GM19239 (cell line): ENCODE measurements at regions not wholly inside any gene's neighbourhood (a gene's known extent, or its start where the extent isn't known, plus 50 kb on each side); places are given as distances from the start of the nearest gene placed in this dataset.
A peak's percentile ranks its signal among the peaks of the same experiment; 100 is the strongest.
"Not testable (repeated sequence)": the region's sequence is repeated elsewhere in the genome, so short reads cannot be mapped to it uniquely, and the experiment has no call there.

Source experiments
- DNase-seq: peaks from one replicate; pipeline ENCODE4 v3.0.0; 2011; ENCODE audit warnings: low spot score; ENCODE audit not compliant: insufficient read length
- FAIRE-seq: peaks from 2 replicates; lab custom pipeline; 2011; peaks lifted over from hg19 to GRCh38; lab: Jason Lieb, UNC

DNA sequence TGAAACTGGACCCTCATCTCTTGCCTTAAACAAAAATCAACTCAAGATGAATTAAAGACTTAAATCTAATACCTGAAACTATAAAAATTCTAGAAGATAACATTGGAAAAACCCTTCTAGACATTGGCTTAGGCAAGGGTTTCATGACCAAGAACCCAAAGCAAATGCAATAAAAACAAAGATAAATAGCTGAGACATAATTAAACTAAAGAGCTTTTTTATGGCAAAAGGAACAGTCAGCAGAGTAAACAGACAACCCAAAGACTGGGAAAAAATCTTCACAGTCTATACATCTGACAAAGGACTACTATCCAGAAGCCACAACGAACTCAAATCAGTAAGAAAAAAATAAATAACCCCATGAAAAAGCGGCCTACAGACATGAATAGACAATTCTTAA is 446.9 kb upstream of the TRPC7 start:
- not testable (repeated sequence) for DNase-seq, FAIRE-seq

DNA sequence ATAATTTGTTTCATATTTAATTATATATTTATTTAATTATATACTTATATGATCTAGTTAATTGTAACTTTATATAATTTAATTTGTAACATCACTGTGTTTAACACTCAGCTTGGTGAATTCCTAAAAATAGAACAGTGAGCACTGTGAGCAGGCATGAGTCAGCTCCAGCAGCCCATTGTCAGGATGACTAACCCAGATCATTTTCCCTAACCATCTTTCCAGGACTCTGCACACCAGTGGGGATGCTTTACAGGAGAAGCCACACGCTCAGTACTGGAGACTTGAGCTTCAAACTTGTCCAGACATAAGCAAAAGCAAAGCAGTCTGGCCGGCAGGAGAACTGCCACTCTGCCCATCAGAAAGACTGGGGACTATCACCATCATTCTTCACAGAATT is 446.2 kb upstream of the TRPC7 start:
- DNase-seq (no peak), FAIRE-seq (no peak)

DNA sequence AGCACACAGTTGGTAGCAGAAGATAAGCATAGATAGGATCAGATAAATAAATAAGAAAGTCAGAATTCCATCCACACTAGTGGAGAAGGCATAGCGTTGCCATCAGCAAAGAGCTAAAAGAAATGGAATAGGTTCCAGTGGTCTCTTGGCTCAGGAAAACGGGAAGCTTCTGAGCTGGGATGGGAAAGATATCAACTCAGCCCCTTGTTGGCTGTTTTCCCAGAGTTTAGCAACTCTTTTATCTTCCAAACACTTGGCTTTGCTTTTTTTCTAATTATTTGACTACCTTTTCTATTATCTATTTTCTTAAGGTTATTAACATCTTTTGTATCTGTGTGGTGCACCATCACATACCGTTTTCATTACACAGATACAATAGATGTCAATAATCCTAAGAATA is 445.7 kb upstream of the TRPC7 start:
- FAIRE-seq (no peak), DNase-seq (no peak)

DNA sequence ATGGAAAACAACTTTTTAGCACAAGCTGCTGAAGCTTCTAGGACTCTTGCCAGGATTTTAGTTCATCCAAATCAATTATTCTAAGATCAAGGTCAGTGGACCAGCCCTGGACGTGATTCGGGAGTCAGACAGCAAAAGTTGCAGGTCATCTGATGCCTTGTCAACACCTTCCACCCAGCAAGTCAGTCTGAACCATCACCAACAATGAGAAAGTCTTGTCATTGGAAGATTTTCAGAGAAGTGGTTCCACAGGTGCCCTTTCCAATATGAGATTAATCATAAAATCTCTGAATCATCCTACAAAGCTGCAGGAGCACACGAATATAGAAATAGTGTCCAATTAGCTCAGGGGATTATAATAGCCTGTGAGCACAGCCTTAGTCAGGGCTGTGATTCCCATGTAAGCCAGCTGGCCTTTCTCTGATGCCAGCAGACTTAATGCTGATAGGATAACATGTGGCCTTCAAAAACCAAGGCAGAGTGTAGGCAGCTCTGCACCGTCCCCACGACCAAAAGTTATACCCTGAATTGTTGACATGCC is 445.0 kb upstream of the TRPC7 start:
- FAIRE-seq (no peak), DNase-seq (no peak)

DNA sequence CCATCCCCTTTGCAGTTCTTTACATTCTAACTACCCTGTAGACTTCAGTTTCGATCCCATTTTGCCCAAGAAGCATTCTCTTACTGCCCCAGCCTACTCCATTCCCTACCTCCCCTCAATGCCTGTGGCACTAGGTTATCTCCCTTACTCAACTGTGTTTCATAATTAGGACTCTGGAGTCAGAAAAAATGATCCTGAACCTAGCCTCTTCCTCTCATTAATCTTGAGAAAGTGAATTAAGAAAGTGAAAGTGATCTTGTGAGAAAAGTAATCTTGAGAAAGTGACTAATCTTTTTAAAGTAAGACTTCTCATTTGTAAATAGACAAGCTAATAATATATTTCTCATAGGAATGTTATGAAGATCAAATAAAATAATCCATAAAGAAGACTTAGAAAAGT is 444.0 kb upstream of the TRPC7 start:
- FAIRE-seq (peak; percentile 31), DNase-seq (no peak)

DNA sequence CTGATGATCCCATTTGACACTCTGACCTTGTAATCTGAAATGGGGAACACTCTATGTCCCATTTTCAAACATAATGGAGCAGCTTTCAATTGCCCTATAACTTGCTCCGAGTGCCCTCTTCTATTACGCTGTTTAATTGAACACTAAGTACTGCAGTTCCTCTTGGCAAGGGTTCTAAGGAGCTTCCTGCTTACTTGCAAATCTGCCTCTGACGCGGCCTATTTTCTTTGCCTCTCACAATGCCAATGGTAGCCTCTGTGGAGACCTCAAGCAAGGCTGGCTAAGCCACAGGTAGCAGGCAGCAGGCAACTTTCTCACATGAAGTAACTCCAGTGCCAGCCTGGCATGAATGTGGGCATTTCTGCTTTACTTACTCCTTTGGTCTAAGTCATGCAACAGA is 443.4 kb upstream of the TRPC7 start:
- FAIRE-seq: no peak
- no peak for DNase-seq

DNA sequence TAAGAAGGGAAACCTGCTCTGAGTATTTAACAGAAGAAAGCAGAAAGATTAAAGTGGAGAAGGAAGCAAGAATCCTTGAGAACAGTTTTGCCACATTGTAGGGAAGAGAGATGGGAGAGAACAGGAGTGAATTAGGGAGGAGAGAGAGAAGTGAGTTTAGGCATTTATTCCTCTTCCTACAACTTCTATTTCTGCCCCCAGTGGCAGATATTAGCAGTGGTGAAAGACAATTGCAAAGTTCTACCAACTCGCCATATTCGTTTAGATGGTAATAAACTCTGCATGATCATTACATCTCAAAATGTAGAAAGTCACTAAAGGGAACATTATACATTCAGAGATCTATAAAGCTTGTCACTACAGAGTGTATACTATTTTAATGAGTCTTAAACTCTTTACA is 440.1 kb upstream of the TRPC7 start:
- DNase-seq (no peak), FAIRE-seq (no peak)

DNA sequence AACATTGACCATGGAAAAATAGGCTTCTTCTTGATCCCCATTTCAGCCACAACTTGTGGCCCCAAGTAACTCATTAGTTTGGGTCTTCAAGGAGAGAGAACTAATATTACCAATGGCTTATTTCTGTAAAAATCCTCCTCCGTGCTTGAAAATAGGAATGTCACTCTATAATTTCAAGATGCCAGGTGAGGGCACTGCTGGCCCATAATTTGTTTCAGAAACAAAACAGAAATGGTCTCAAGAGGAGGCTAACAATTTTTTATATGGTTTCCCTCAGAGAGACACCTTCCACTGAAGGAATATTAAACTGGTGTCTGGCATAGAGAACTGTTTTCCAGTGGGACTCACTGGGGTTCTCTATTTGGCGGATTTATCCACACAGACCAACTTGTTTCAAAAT is 437.0 kb upstream of the TRPC7 start:
- DNase-seq (no peak), FAIRE-seq (no peak)

DNA sequence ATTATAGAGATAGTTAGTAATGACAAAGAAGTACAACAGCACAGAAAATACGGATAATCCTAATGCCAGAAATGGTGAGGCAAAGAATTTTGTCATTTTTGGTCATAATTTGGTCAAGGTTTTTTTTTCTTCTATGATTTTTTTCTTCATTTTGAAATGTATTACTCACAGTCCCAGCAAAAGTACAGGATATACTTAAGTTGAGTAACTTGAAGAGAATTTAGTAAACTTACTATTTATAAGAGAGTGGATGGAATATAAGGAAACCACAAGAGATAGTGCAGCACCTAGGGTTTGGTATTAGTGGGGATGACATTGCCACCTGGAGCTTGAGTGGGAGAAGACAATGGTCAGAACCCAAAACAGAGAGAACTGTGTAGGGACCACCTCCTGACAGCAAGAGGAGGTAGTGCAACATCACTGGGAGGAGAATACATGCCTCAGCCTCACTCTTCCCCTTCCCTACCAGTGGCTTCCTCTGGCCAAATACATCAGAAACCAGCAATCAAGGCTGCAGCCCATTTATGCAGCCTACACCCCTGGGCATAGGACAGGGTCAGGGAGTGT is 434.5 kb upstream of the TRPC7 start:
- DNase-seq (no peak), FAIRE-seq (no peak)

DNA sequence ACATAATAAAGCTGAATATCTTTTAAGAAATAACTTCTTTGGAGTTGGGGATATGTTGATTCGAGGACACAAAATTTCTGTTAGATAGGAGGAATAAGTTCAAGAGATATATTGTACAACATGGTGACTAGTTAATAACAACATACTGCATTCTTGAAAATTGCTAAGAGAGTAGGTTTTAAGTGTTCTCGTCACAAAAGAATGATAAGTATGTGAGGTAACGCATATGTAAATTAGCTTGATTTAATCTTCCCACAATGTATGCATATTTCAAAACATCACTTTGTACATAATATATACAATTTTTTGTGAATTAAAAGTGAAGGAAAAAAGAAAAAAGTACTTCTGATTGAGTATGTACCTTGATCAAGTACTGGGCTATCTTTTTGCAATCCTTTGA is 428.0 kb upstream of the TRPC7 start:
- DNase-seq (no peak), FAIRE-seq (no peak)

DNA sequence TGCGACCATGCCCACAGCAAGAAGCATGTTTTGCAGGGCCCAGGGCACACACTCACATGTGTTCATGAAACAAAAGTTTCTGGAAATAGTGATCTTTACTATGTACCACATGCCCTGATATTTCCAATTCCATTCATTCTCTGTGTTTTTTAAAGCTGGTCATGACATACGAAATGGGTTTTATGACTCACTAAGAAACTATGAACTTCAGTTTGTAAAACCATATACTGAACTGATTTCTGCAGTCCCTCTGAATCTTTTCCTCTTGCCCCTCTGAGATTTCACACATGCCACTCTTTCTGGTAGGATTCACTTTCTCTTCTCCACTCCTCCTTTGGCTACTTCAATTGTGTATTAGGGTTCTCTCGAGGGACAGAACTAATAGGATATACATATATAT is 416.1 kb upstream of the TRPC7 start:
- no peak for DNase-seq

DNA sequence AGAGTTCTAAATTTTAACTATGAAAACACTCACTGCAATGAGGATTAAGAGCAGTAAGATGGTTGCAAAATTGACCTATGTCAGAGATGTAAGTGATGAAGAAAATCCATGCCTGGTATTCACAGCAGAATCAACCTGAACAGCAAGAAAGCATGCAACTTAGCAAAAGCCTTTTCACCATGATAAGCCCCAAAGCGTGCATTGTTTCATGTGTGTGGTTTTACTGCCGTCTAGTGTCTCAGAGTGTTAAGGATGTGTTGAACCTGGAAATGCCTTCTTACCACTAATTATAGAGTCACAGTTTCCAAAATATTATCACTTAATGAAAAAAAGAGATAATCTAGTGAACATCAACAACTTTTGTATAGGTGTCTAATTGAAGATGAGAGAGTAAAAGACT is 415.2 kb upstream of the TRPC7 start:
- FAIRE-seq (no peak), DNase-seq (no peak)

More for the DNA sequence above, 416.1 kb upstream of the TRPC7 start:
- no peak for FAIRE-seq

DNA sequence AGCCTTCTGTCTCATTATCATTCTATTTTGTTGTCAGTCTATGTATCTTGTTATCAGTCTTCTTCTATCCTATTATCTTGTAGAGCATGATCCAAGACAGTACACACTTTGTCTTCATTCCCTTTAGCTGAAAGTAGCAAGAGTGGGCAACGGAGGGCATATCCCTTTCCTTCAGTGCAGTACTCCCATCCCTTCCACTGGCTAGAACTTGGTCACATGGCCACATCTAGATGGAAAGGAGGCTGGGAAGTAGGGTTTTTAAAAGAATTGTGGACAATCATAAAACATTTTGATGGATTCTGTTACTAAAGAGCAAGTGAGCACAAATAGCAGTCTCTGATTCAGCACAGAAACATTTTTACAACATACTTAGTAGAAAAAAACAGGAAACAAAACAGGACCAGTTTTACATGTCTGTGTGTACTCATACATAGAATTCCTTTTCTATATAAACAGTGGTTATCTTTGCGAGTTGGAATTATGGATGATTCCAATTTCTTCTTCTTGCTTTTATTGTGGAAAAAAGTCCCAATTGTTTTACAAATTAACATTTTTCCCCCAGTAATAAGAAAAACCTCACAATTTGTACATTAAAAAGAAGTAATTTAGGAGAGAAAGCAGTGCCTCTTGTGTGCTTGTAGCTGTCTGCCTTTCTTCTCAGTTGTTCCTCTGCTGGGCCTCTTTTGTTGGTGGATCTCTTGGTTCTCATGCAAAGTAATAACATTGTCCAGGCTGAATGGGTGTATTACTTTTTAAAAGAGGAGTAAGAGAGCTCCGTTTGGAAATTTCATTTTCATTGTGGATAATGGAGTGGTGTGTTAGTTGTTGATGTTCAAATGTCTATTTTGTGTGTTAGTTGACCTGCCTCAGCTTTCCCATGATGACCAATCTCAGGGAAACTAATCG is 410.9 kb upstream of the TRPC7 start:
- no peak for FAIRE-seq

DNA sequence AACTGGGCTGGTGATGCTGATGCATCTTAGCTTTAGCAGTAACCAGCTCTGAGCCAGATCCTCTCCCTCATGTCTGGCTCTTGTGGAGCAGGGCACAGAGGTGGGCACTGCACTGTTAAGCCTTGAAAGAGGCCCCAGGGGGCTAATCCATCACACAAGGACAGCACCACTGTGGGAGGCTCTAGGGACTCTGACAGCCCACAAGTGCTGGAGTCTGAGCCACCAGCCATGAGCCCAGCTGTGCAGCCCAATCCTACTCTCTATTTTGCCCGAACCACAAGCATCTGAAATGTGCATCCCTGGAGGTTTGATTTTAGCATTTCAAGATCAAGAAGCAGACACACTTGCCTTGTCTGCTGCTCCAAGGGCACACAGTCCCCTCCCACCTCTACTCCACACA is 407.1 kb upstream of the TRPC7 start:
- FAIRE-seq (no peak), DNase-seq (no peak)

More for the DNA sequence above, 410.9 kb upstream of the TRPC7 start:
- no peak for DNase-seq

DNA sequence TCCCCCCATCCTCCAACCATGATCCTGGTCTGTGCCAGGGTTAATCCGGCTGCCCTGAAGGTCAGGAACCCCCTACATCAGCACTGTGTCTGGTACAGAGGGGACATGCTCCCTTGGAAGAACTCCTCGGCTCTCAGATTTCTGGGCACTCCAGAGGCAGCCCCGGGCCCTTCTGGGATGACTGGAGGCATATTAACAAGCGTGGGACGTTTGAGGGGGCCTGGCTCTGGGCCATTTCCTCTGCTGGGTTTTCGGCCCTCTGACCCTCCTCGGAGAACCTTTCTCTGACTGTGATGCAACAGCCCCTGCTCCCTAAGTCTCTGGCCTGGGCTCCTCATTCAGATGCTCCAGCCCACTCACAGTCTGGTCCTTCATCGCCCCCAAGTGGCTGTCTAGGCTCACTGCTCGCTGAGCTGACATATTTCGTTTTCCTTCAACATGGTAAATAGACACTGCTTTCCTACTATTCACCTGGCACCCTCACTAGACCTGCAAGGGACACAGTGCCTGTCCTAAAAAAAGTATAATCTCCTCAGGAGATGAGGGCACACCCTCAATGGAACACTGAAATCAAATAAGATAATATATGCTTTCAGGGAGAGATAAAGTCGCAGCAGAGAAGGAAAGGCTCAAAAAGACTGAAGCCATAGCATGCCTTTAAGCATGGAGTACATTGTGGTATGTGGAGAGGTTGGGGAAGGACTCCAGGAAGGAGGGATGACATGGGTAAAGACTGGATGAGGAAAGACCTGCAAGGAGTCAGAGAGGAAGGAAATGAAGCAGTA is 404.7 kb upstream of the TRPC7 start:
- FAIRE-seq: peak; percentile 37

DNA sequence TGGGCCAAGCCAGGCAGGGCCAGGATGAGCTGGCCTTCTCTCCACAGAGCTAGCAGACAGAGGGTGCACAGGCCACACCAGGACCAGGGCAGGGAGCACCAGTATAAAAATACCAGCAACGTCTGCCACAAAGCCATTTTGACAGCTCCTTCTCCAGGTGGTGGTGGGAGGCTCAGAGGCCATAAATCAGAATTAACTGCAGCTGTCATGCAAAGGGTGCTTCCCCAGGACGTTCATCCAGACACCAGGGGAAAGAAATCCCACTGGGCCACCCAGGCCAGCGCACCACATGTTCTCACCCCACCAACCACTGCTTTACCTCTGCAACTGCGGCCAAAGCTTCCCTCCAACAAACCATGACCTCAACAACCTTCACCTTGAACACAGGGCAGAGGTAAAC is 403.7 kb upstream of the TRPC7 start:
- FAIRE-seq (no peak), DNase-seq (no peak)

More for the DNA sequence above, 404.7 kb upstream of the TRPC7 start:
- DNase-seq: peak; percentile 34

DNA sequence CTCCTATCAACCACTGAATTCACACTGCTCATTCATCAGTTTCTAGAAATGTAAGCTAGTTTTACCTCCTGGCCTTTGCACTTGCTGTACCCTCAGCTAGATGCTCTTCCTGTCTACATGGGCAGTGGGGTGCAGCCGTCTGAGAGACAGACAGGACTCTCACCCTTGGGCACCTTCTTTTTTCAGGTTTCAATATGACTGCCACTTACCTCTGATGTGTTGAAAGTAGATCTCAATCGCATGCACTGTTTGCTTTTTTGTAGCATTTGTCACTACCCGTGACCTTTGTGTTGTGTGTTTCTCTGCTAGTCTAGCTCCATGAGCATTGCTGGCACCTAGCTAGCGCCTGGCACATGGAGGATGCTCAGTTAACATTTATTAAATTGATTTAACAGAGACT is 403.1 kb upstream of the TRPC7 start:
- FAIRE-seq: no peak
- no peak for DNase-seq

DNA sequence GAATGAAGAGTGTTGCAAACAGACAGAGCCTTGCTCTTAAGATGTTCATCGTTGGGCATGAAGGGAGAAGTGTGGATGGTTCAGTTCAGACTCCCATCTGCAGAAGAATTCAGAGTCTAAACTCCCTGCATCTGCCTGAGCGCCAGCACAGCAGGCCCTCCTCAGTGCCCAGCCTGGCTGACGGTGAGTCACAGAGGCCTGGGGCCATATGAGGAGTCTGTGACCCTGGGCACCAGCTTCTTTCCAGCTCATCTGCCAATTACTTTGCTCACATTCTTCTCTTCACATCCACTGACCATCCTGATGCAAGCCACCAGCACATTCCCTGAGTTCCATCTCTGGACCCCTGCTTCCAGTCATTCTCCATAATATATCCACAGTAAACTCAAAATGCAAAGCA is 401.1 kb upstream of the TRPC7 start:
- DNase-seq (no peak), FAIRE-seq (no peak)

DNA sequence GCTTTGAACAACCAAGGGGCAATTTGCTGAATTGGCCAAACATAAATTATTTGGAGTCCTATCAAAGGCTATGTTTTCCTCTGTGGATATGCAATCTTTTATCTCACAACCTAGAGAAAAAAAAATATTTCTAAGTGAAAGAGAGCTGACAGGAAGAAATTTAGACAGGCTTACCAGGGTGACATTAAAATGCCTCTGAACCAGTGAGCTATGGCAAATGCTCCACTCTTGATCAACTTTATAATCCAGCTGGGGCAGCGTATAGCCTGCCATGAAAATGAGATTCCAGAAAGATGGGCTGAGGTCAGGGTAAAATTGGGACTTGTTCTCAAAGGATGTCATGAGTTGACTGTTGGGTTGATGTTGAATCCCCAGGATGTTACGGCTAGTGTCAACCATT is 399.3 kb upstream of the TRPC7 start:
- DNase-seq (no peak), FAIRE-seq (no peak)

DNA sequence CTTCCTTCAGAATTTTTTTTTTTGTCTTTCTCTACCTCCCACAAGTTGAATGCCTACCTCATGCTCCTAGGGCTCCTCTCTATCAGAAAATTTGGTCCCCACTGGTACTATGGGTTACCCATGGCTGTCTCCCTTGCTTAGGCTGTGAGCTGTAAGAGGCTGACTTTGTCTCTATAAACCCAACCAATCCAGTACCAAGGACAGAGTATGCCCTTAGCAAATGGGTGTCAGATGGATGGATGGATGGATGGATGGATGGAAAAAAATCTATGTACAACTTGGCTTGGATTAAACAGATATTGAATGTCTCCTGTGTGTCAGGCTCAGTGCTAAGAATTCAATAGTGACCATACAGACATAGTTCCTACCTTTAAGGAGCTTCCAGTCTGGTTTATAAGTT is 398.2 kb upstream of the TRPC7 start:
- FAIRE-seq: no peak

DNA sequence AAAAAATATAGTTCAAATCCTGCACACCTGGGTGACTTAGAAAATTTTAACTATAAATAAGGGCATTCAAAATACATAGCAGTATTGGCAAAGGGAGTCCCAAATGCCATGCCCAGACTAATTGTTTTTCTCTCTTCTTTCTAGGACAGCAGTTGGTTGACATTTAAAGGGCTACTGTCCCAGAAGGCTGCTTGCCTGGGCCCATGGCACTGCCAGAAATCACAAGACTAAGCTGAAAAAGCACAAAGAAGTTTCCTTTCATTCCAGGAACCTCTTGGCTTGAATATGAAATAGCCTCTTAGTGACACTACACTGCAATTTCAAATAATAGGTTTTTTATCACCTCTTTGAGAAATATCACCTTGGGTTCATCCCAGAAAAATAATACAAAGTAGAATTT is 388.9 kb upstream of the TRPC7 start:
- FAIRE-seq (no peak), DNase-seq (no peak)

More for the DNA sequence above, 398.2 kb upstream of the TRPC7 start:
- no peak for DNase-seq
